HG02759 (cell line): ENCODE measurements at regions not wholly inside any gene's neighbourhood (a gene's known extent, or its start where the extent isn't known, plus 50 kb on each side); places are given as distances from the start of the nearest gene placed in this dataset.
"Not testable (repeated sequence)": the region's sequence is repeated elsewhere in the genome, so short reads cannot be mapped to it uniquely, and the experiment has no call there.

Source experiments
- ATAC-seq: cut with Tn5 transposase; IDR thresholded peaks from one replicate; pipeline ENCODE4 v1.9.1; 2021; ENCODE audit warnings: mild to moderate bottlenecking, moderate library complexity; ENCODE audit not compliant: unreplicated experiment

DNA sequence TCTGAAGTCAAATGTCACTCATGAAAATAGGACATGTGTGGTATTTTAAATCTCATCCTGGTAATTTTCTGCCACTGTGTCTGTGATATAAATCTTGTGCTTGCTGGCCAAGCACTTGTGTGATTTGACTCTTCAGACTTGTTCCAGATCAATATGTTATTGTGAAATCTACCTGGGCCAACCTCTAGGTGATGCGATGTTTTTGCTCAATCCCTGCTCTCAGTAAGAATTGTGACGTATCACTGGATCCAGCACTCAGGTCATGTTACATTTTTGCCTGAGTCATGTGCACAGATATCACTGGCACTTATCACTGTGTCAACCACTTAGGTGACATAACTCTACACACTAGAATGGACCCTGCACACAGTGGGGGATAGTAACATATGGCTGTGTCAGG lies 100.4 kb upstream of the BPY2C start:
- not testable (repeated sequence) for ATAC-seq

DNA sequence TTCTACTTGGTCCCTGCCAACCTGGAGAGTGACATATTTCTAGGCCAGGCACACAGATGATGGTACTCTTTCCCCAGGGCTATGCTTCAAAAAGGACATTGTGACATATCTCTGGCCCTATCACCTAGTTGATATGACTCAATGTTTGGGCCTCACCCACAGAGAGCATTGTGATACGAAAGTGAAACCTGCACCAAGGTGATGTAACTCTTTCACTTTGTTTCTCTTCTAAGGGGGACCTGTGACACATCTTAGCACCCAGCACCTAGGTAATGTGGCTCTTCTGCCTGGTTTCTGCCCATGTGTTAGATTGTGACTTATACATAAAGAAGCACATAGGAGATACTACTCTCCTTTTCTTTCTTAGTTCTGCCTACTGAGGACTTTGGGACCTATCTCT lies 96.1 kb upstream of the BPY2C start:
- peak; percentile 86 for ATAC-seq

DNA sequence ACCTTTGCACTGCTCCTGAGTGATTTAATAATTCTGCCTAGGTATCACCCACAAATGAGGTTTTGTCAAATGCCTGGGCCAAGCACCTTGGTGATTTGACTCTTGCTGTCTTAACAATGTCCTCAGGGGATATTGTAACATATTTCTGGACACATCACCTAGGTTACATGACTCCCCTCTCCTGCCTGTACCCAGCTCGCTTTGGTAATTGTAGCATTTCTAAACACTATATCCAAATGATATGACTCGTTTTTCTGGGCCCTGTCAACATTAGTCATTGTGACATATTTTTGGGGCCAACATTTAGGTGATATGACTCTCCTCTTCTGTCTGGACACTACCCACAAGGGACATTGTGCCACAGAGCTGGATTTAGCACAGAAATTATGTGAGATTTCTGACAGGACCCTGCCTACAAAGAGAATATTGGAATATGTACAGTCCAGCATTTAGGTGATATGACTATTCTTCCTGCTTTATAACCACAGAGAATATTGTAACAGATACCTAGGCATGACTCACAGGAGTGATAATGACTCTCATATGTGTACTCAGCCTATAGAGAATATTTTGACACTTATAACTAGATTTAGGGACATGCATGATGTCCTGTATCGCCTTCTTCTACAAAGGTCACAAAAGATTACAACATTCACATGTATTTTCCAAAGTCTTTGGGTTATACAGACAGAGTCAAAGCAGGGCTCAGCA lies 80.4 kb upstream of the BPY2C start:
- ATAC-seq: not testable (repeated sequence)

DNA sequence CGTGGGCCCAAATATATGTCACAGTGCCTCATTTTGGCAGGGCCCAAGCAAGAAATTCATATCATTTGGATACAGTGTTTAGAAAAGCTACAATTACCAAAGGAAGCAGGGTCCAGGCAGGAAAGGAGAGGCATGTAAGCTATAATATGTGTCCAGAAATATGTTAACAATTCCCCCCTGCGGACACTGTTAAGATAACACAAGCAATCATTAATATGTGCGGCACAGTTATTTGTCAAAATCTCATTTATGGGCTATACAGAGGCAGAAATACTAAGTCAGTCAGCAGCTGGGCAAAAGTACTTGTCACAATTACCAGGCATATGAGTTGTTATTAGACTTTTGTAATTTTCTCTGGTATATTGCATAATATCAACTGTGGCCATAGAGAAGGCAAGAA lies 69.0 kb upstream of the BPY2C start:
- ATAC-seq: not testable (repeated sequence)

DNA sequence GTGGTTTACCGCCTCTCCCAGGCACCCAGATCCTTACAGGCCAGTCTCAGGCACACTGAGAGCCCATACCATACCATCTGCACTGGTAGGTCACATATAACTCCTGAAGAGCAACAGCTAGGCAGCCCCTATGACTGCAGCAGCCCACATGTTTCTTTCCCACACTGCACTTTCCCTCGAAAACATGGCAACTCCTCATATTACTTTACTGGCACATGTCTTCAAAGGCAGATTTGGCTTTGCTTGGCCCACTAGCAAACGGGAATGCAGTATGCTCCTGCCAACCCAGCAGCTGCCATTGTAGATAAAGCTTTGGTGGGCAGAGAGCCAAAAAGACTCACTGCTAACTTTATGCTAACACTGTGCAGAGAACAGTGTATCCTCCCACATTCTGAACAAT lies 56.3 kb upstream of the BPY2C start:
- not testable (repeated sequence) for ATAC-seq
